ENCODE measurements at regions not wholly inside any gene's neighbourhood (a gene's known extent, or its start where the extent isn't known, plus 50 kb on each side); places are given as distances from the start of the nearest gene placed in this dataset.

DNA sequence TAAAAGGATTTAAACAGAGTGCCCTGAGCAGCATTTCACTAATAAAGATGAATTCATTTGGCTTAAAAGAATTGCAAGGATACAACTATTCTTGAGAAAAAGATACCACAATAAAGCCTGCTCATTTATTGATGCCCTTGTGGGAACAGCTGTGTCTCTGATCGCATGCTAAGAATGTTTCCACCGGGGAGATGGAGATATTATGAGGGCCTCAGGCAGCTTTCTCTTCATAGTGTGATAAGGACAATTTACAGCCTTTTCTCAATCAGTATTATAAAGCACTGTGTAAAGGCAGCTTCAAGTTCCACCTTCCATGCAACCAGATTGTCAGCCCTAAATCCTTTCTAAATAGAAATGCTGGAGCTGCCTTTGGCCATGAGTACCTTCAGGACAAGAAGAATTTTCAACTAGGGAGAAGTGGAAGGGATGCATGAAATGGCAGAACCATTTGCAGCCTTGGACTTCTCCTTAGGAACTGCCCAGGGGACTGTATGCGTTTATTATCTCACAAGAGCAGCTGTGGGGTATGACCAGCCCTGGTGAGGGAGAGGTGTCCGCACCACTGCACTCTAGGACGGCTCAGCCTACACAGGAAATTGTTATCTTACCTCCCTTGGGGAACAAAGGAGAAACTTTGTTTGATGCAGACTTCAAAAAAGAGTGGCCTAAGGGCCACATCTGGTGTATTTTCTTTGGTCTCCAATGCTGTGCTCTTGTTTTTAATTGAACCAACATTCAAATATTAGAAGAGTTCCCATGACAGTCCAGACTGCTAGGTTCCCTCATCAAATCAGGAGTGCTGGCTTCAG, 116.9 kb upstream of the PCGF5 start:
- Histone ChIP-seq H3K4me1 (ENCODE audit: control insufficient read depth, insufficient read depth, low read length) (no peaks in the 10 kb centered on the region), H3K9me3 (ENCODE audit: control insufficient read depth, insufficient read depth, low read length) (no peaks in the 10 kb centered on the region), H3K9ac (ENCODE audit: low read depth, low read length) (no peak overlapping the region), H3K4me3 (ENCODE audit: low read depth, low read length) (no peak overlapping the region), H3K36me3 (ENCODE audit: control insufficient read depth, insufficient read depth, low read length) (no peaks in the 10 kb centered on the region), H3K27me3 (ENCODE audit: control insufficient read depth, insufficient read depth, low read length) (no peaks in the 10 kb centered on the region)

DNA sequence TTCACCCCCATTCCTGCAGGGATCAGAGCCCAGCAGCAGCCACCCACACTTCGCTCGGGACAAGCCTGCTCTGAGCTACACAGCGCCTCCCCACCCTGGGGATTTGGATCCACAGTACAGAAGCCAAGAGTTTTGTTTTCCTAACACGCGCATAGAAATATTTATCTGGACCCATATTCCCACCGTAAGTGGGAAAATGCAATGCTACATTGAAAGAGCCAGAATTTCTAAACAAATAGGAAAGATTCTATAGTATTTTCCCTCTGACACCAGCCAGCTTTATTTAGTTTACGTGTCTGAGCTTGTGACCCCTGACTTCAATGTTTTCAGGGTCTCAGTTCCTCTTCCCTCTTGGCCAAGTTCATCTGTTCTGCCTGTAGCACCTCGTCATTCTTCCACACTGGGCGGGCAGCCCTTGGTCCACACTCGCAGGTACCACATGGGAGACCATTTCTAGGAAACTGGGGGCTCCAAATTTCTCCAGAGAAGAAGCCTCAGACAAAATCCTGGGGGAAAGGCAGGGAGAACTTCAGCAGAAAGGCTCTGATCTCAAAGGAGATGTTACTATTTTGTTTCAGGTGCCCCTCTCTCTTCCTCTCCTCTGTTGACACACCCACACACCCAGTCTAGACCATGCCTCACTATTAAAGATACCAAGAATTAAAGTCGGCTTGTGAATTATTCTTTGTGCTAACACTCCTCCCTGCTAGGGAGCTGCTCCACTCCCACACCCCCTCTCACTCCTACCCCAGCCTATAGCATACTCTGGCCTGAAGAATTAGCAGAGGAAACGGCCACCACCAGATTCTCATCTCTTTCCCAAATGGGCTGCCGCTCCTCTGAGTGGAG, 116.0 kb upstream of the PCGF5 start:
- Histone ChIP-seq H3K4me1 (ENCODE audit: control insufficient read depth, insufficient read depth, low read length) (no peaks in the 10 kb centered on the region), H3K9ac (ENCODE audit: low read depth, low read length) (no peak overlapping the region), H3K4me3 (ENCODE audit: low read depth, low read length) (no peak overlapping the region)

DNA sequence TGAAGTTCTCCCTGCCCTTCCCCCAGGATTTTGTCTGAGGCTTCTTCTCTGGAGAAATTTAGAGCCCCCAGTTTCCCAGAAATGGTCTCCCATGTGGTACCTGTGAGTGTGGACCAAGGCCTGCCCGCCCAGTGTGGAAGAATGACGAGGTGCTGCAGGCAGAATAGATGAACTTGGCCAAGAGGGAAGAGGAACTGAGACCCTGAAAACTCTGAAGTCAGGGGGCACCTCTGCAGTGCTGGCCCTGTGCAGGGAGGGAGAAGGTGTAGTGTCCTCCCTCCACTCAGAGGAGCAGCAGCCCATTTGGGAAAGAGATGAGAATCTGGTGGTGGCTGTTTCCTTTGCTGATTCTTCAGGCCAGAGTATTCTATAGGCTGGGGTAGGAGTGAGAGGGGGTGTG, 115.2 kb upstream of the PCGF5 start:
- Histone ChIP-seq H3K36me3 (ENCODE audit: control insufficient read depth, insufficient read depth, low read length) (no peaks in the 10 kb centered on the region), H3K9ac (ENCODE audit: low read depth, low read length) (no peak overlapping the region), H3K4me1 (ENCODE audit: control insufficient read depth, insufficient read depth, low read length) (no peaks in the 10 kb centered on the region), H3K4me3 (ENCODE audit: low read depth, low read length) (no peak overlapping the region), H3K27me3 (ENCODE audit: control insufficient read depth, insufficient read depth, low read length) (no peaks in the 10 kb centered on the region), H3K9me3 (ENCODE audit: control insufficient read depth, insufficient read depth, low read length) (no peaks in the 10 kb centered on the region)

More for the DNA sequence above, 116.0 kb upstream of the PCGF5 start:
- Histone ChIP-seq H3K27me3 (ENCODE audit: control insufficient read depth, insufficient read depth, low read length) (no peaks in the 10 kb centered on the region), H3K9me3 (ENCODE audit: control insufficient read depth, insufficient read depth, low read length) (no peaks in the 10 kb centered on the region), H3K36me3 (ENCODE audit: control insufficient read depth, insufficient read depth, low read length) (no peaks in the 10 kb centered on the region)

- Histone ChIP-seq H3K4me1 (ENCODE audit: control insufficient read depth, insufficient read depth, low read length) (no peaks in the 10 kb centered on the region), H3K36me3 (ENCODE audit: control insufficient read depth, insufficient read depth, low read length) (no peaks in the 10 kb centered on the region), H3K9ac (ENCODE audit: low read depth, low read length) (no peak overlapping the region), H3K4me3 (ENCODE audit: low read depth, low read length) (no peak overlapping the region), H3K9me3 (ENCODE audit: control insufficient read depth, insufficient read depth, low read length) (no peaks in the 10 kb centered on the region), H3K27me3 (ENCODE audit: control insufficient read depth, insufficient read depth, low read length) (no peaks in the 10 kb centered on the region)
These were observed 111.6 kb upstream of the PCGF5 start for GRCh38 chr10:91108820-91109219.

DNA sequence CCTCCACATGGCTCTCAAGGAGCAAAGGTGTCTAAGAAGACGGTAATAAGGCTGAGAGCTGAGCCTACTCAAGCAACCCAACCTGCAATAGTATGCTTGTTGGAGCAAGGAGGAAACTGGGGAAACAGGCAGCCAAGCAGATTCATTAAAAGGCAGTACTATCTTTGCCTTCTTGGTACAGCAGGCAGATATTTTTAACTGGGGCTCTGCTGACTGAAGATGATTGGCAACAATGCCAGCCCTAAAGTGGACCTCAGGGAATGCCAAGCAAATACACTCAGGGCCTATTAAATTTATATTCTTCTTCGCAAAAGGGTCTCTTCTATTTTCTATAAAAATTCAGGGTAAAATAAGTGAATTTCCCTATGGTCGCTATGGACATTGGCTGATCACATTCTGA, 109.4 kb upstream of the PCGF5 start:
- no peaks in the 10 kb centered on the region for H3K4me1 ChIP-seq (ENCODE audit: control insufficient read depth, insufficient read depth, low read length)
- no peak overlapping the region for H3K9ac ChIP-seq (ENCODE audit: low read depth, low read length)
- H3K36me3 ChIP-seq (ENCODE audit: control insufficient read depth, insufficient read depth, low read length): no peaks in the 10 kb centered on the region
- H3K4me3 ChIP-seq (ENCODE audit: low read depth, low read length): no peak overlapping the region
- H3K27me3 ChIP-seq (ENCODE audit: control insufficient read depth, insufficient read depth, low read length): no peaks in the 10 kb centered on the region
- no peaks in the 10 kb centered on the region for H3K9me3 ChIP-seq (ENCODE audit: control insufficient read depth, insufficient read depth, low read length)

GRCh38 chr10:91115618-91116390, 104.7 kb upstream of the PCGF5 start:
- no peaks in the 10 kb centered on the region for H3K36me3 ChIP-seq (ENCODE audit: control insufficient read depth, insufficient read depth, low read length)
- H3K4me3 ChIP-seq (ENCODE audit: low read depth, low read length): no peak overlapping the region
- no peaks in the 10 kb centered on the region for H3K4me1 ChIP-seq (ENCODE audit: control insufficient read depth, insufficient read depth, low read length)
- H3K27me3 ChIP-seq (ENCODE audit: control insufficient read depth, insufficient read depth, low read length): no peaks in the 10 kb centered on the region
- no peaks in the 10 kb centered on the region for H3K9me3 ChIP-seq (ENCODE audit: control insufficient read depth, insufficient read depth, low read length)
- no peak overlapping the region for H3K9ac ChIP-seq (ENCODE audit: low read depth, low read length)

- H3K9ac ChIP-seq (ENCODE audit: low read depth, low read length): no peak overlapping the region
- H3K4me1 ChIP-seq (ENCODE audit: control insufficient read depth, insufficient read depth, low read length): no peaks in the 10 kb centered on the region
- no peak overlapping the region for H3K4me3 ChIP-seq (ENCODE audit: low read depth, low read length)
- no peaks in the 10 kb centered on the region for H3K9me3 ChIP-seq (ENCODE audit: control insufficient read depth, insufficient read depth, low read length)
- no peaks in the 10 kb centered on the region for H3K27me3 ChIP-seq (ENCODE audit: control insufficient read depth, insufficient read depth, low read length)
- H3K36me3 ChIP-seq (ENCODE audit: control insufficient read depth, insufficient read depth, low read length): no peaks in the 10 kb centered on the region
These were observed 103.0 kb upstream of the PCGF5 start for GRCh38 chr10:91117505-91117904.

DNA sequence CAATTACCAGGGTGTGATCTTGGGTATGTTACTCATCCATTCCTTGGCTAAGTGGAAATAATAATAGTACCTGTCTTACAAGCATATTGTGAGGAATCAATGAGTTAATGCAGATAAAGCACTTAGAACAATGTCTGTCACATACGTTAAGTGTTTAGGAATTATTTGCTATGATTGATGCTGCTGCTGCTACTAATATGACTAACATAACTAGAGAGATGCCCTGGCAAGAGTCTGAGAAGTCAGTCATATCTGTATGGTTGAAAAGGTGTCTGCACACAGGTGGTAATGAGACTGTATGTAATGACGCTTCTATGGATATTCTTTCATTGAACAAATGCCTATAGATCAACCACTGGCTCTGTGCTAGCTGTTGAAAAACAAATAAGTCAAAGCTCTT, 100.1 kb upstream of the PCGF5 start:
- Histone ChIP-seq H3K36me3 (ENCODE audit: control insufficient read depth, insufficient read depth, low read length) (no peaks in the 10 kb centered on the region), H3K4me3 (ENCODE audit: low read depth, low read length) (no peak overlapping the region), H3K4me1 (ENCODE audit: control insufficient read depth, insufficient read depth, low read length) (no peaks in the 10 kb centered on the region), H3K9me3 (ENCODE audit: control insufficient read depth, insufficient read depth, low read length) (no peaks in the 10 kb centered on the region), H3K27me3 (ENCODE audit: control insufficient read depth, insufficient read depth, low read length) (no peaks in the 10 kb centered on the region), H3K9ac (ENCODE audit: low read depth, low read length) (no peak overlapping the region)

- Histone ChIP-seq H3K4me3 (ENCODE audit: low read depth, low read length) (no peak overlapping the region), H3K9me3 (ENCODE audit: control insufficient read depth, insufficient read depth, low read length) (no peaks in the 10 kb centered on the region), H3K36me3 (ENCODE audit: control insufficient read depth, insufficient read depth, low read length) (no peaks in the 10 kb centered on the region), H3K27me3 (ENCODE audit: control insufficient read depth, insufficient read depth, low read length) (no peaks in the 10 kb centered on the region), H3K4me1 (ENCODE audit: control insufficient read depth, insufficient read depth, low read length) (no peaks in the 10 kb centered on the region), H3K9ac (ENCODE audit: low read depth, low read length) (no peak overlapping the region)
These were observed 97.2 kb upstream of the PCGF5 start for GRCh38 chr10:91123261-91123660.

DNA sequence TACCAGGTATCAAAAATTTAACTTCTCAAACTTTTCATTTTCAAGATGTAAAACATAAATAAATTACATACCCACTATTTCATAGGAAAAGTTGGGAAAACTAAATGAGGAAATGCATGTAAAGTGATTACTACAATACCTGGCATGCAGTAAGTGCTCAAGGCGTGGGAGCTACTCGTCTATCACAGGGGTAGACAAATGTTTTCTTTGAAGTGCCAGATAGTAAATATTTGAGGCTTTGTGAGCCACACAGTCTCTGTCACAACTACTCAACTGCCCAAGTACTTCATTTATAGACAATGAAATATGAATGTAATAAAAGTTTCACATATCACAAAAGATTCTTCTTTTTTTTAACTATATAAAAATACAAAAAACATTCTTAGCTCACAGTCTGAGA, 96.4 kb upstream of the PCGF5 start:
- H3K4me3 ChIP-seq (ENCODE audit: low read depth, low read length): no peak overlapping the region
- no peak overlapping the region for H3K9ac ChIP-seq (ENCODE audit: low read depth, low read length)
- H3K27me3 ChIP-seq (ENCODE audit: control insufficient read depth, insufficient read depth, low read length): no peaks in the 10 kb centered on the region
- no peaks in the 10 kb centered on the region for H3K9me3 ChIP-seq (ENCODE audit: control insufficient read depth, insufficient read depth, low read length)
- H3K36me3 ChIP-seq (ENCODE audit: control insufficient read depth, insufficient read depth, low read length): no peaks in the 10 kb centered on the region
- H3K4me1 ChIP-seq (ENCODE audit: control insufficient read depth, insufficient read depth, low read length): no peaks in the 10 kb centered on the region

GRCh38 chr10:91126471-91126870, 94.0 kb upstream of the PCGF5 start:
- Histone ChIP-seq H3K9ac (ENCODE audit: low read depth, low read length) (no peak overlapping the region), H3K4me1 (ENCODE audit: control insufficient read depth, insufficient read depth, low read length) (no peaks in the 10 kb centered on the region), H3K9me3 (ENCODE audit: control insufficient read depth, insufficient read depth, low read length) (no peaks in the 10 kb centered on the region), H3K4me3 (ENCODE audit: low read depth, low read length) (no peak overlapping the region), H3K27me3 (ENCODE audit: control insufficient read depth, insufficient read depth, low read length) (no peaks in the 10 kb centered on the region), H3K36me3 (ENCODE audit: control insufficient read depth, insufficient read depth, low read length) (no peaks in the 10 kb centered on the region)
